ENCODE measurements at regions not wholly inside any gene's neighbourhood (a gene's known extent, or its start where the extent isn't known, plus 50 kb on each side); places are given as distances from the start of the nearest gene placed in this dataset.

DNA sequence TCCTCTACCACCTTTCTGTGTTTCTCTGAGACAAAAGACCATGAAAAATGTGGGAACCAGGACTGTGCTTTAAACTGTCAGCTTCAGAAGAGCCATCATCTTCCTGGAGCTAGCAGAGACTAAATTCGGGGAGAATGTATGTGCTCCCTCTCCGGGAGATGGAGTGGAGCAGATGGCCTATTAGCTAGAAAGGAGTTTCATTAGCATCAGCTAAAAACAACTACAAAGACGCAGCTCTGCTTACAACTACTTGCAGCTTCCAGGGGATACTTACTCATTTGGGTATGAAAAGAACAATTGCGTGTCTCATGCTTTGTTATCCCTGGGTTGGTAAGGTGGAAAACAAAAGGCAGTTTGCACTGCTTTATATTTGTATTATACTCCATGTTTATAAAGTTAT is 159.6 kb downstream of the MFSD1 start:
- Histone ChIP-seq H3K36me3 (no peaks in the 10 kb centered on the region), H3K27ac (replicated peaks) (no peak overlapping the region), H3K4me3 (no peak overlapping the region), H3K27me3 (ENCODE audit: low read depth) (no peaks in the 10 kb centered on the region), H3K9me3 (replicated peaks) (no peaks in the 10 kb centered on the region), H3K4me1 (no peaks in the 10 kb centered on the region)
- intact Hi-C loops (cut with micrococcal nuclease) = no loop called here
- no peak for DNase-seq
- TF ChIP-seq, protein P1, sequence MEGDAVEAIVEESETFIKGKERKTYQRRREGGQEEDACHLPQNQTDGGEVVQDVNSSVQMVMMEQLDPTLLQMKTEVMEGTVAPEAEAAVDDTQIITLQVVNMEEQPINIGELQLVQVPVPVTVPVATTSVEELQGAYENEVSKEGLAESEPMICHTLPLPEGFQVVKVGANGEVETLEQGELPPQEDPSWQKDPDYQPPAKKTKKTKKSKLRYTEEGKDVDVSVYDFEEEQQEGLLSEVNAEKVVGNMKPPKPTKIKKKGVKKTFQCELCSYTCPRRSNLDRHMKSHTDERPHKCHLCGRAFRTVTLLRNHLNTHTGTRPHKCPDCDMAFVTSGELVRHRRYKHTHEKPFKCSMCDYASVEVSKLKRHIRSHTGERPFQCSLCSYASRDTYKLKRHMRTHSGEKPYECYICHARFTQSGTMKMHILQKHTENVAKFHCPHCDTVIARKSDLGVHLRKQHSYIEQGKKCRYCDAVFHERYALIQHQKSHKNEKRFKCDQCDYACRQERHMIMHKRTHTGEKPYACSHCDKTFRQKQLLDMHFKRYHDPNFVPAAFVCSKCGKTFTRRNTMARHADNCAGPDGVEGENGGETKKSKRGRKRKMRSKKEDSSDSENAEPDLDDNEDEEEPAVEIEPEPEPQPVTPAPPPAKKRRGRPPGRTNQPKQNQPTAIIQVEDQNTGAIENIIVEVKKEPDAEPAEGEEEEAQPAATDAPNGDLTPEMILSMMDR (IDR thresholded peaks at IDR 0.05; ENCODE audit: borderline replicate concordance) = no peak

DNA sequence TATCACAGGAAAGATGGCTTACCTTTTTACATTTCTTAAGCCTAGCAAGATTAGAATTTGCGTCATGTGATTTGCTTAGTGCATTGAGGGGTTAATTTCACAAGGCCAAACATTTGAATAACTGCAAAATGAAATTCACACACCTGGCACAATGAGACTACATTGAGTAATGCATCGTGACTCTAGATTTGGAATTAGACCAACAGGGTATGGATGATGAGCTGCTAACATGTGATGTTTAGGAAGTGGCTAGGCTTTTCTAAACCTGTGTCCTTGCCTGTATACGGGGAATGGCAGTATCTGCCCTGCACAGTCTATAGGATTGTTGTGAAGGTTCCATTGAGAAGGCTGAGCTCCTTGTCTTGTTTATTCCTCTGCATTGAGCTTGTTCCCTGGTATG is 160.1 kb downstream of the MFSD1 start:
- Histone ChIP-seq H3K4me3 (no peak overlapping the region), H3K27me3 (ENCODE audit: low read depth) (no peaks in the 10 kb centered on the region), H3K9me3 (replicated peaks) (no peaks in the 10 kb centered on the region), H3K36me3 (no peaks in the 10 kb centered on the region), H3K4me1 (no peaks in the 10 kb centered on the region), H3K27ac (replicated peaks) (no peak overlapping the region)
- intact Hi-C loops (cut with micrococcal nuclease) = no loop called here
- TF ChIP-seq, protein P1 (IDR thresholded peaks at IDR 0.05; ENCODE audit: borderline replicate concordance) = no peak
- no peak for DNase-seq

DNA sequence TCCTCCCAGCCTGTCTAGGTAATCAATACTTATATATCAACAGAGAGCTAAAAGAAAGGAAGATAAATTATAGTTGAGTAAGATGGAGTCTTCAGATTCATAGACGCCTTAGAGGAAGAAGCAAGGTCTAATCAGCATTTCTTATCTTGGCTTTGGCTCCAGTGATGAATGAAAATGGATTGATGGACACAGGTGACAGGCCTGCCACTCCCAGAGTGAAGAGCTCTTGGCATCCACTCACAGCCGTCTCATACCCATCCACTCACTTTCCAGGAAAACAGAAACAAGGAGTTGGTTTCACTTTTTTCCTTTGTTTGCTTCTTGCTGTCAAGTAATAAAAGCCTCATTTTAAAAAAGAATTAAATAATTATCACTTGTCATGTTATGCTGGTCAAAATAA is 168.2 kb downstream of the MFSD1 start:
- Histone ChIP-seq H3K4me3 (no peak overlapping the region), H3K4me1 (no peaks in the 10 kb centered on the region), H3K36me3 (no peaks in the 10 kb centered on the region), H3K27ac (replicated peaks) (no peak overlapping the region), H3K9me3 (replicated peaks) (no peaks in the 10 kb centered on the region), H3K27me3 (ENCODE audit: low read depth) (no peaks in the 10 kb centered on the region)
- no peak for DNase-seq
- intact Hi-C loops (cut with micrococcal nuclease) = no loop called here
- TF ChIP-seq, protein P1 (IDR thresholded peaks at IDR 0.05; ENCODE audit: borderline replicate concordance) = no peak

DNA sequence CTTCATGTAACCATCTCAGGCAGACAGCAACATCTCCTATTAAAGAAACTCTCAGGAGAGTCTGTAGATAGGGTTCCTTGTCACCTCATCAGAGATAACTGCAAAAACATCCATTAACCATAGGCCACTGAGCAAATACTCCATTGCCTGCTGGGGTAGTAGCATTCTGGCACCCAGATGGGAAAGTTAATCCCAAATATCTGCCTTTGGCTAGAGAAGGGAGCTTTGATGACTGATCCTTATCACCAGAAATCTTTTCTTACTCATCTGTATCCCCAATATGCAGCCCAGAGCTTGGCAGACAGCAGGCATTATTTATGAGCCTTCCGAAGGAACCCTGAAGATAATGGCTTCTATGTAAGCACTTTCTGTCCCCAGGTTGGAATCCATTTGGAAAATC is 173.1 kb downstream of the MFSD1 start:
- TF ChIP-seq, protein P1 (IDR thresholded peaks at IDR 0.05; ENCODE audit: borderline replicate concordance) = no peak
- no peak overlapping the region for H3K27ac ChIP-seq (replicated peaks)
- H3K4me3 ChIP-seq = no peak overlapping the region
- no peaks in the 10 kb centered on the region for H3K36me3 ChIP-seq
- intact Hi-C loops (cut with micrococcal nuclease) = no loop called here
- no peak for DNase-seq
- no peaks in the 10 kb centered on the region for H3K9me3 ChIP-seq (replicated peaks)
- H3K4me1 ChIP-seq = no peaks in the 10 kb centered on the region
- no peaks in the 10 kb centered on the region for H3K27me3 ChIP-seq (ENCODE audit: low read depth)

DNA sequence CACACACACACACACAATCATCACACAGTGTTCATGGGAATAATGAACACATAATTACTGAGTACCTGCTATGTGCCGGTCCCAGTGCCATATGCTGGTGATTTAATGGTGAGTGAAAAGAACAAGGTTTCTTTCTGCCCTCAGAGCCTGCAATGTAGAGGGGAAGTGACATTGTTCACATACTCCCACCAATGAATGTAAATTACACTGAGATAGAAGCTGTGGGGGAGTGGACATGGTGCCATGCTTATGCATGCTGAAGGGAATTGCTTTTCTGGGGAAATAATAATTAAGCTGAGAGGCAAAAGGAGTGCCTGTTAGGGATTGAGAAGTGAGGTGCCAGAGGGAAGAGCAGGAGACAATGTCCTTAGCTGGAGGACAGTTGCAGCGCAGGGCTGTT is 175.1 kb downstream of the MFSD1 start:
- TF ChIP-seq, protein P1 (IDR thresholded peaks at IDR 0.05; ENCODE audit: borderline replicate concordance) = no peak
- DNase-seq = no peak
- intact Hi-C loops (cut with micrococcal nuclease) = no loop called here
- H3K27me3 ChIP-seq (ENCODE audit: low read depth) = no peaks in the 10 kb centered on the region
- no peaks in the 10 kb centered on the region for H3K4me1 ChIP-seq
- no peak overlapping the region for H3K27ac ChIP-seq (replicated peaks)
- H3K4me3 ChIP-seq = no peak overlapping the region
- no peaks in the 10 kb centered on the region for H3K36me3 ChIP-seq
- peaks cover 10% of the 10 kb centered on the region for H3K9me3 ChIP-seq (replicated peaks)

DNA sequence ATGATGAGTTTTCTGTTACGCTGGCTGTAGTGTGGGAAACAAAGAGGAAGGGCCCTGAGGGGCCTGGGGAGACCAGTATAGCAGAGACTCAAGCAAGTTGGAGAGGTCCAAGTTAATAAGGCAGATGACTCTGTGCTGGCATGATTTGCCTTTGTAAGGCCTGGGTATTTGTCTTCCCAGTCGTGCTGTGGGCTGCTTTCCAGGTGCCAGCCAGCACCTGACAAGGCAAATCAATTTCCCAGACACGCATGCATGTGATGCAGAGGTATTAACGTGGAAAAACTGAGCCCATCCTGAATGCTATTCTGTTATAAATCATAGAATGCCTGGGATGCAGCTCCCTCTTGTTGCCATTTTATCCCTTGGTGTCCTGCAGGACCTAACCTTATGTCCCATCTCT is 175.6 kb downstream of the MFSD1 start:
- Histone ChIP-seq H3K27ac (replicated peaks) (no peak overlapping the region), H3K9me3 (replicated peaks) (peaks cover 10% of the 10 kb centered on the region), H3K4me1 (no peaks in the 10 kb centered on the region), H3K27me3 (ENCODE audit: low read depth) (no peaks in the 10 kb centered on the region), H3K36me3 (no peaks in the 10 kb centered on the region), H3K4me3 (no peak overlapping the region)
- intact Hi-C loops (cut with micrococcal nuclease) = no loop called here
- TF ChIP-seq, protein P1 (IDR thresholded peaks at IDR 0.05; ENCODE audit: borderline replicate concordance) = no peak
- no peak for DNase-seq
